ENCODE measurements at regions not wholly inside any gene's neighbourhood (a gene's known extent, or its start where the extent isn't known, plus 50 kb on each side); places are given as distances from the start of the nearest gene placed in this dataset.

GRCh38 chr2:2805263-2805662, 474.2 kb upstream of the MYT1L start:
- TF ChIP-seq POLR2A (IDR thresholded peaks at IDR 0.05) = no peak
- TF ChIP-seq CTCF (IDR thresholded peaks at IDR 0.05 in 4 of 5, conservative IDR thresholded peaks at IDR 0.05 in 1 of 5) = no peak

All from gastrocnemius medialis (tissue), 4 donors.